ENCODE measurements at regions not wholly inside any gene's neighbourhood (a gene's known extent, or its start where the extent isn't known, plus 50 kb on each side); places are given as distances from the start of the nearest gene placed in this dataset.

- Mint-ChIP-seq H3K9me3 (ENCODE audit: insufficient read depth) (no peaks in the 10 kb centered on the region), H3K27me3 (ENCODE audit: low read depth) (no peaks in the 10 kb centered on the region), H3K36me3 (ENCODE audit: low read depth) (no peaks in the 10 kb centered on the region), H3K4me3 (no peak overlapping the region), H3K27ac (no peak overlapping the region), H3K4me1 (ENCODE audit: low read depth) (no peaks in the 10 kb centered on the region)
- CTCF ChIA-PET, result no interaction called here
- POLR2A ChIA-PET, result no interaction called here
- no peak for ATAC-seq
- no peak for DNase-seq
Observed at GRCh38 chr4:132276989-132277388, 872.1 kb upstream of the PCDH10 start.

- Mint-ChIP-seq H3K27me3 (ENCODE audit: low read depth) (no peaks in the 10 kb centered on the region), H3K36me3 (ENCODE audit: low read depth) (no peaks in the 10 kb centered on the region), H3K4me1 (ENCODE audit: low read depth) (no peaks in the 10 kb centered on the region), H3K4me3 (no peak overlapping the region), H3K27ac (no peak overlapping the region), H3K9me3 (ENCODE audit: insufficient read depth) (no peaks in the 10 kb centered on the region)
- DNase-seq (no peak), ATAC-seq (no peak)
- ChIA-PET POLR2A (no interaction called here), CTCF (no interaction called here)
Observed at GRCh38 chr4:132281733-132282132, 867.4 kb upstream of the PCDH10 start.

- no peak for ATAC-seq
- no peaks in the 10 kb centered on the region for H3K4me1 Mint-ChIP-seq (ENCODE audit: low read depth)
- no peak overlapping the region for H3K4me3 Mint-ChIP-seq
- DNase-seq, result no peak
- H3K36me3 Mint-ChIP-seq (ENCODE audit: low read depth), result no peaks in the 10 kb centered on the region
- H3K27me3 Mint-ChIP-seq (ENCODE audit: low read depth), result no peaks in the 10 kb centered on the region
- no peak overlapping the region for H3K27ac Mint-ChIP-seq
- ChIA-PET CTCF (no interaction called here), POLR2A (no interaction called here)
- H3K9me3 Mint-ChIP-seq (ENCODE audit: insufficient read depth), result no peaks in the 10 kb centered on the region
Observed at GRCh38 chr4:132284910-132285426, 864.1 kb upstream of the PCDH10 start.

GRCh38 chr4:132297346-132297745 lies 851.7 kb upstream of the PCDH10 start:
- H3K9me3 Mint-ChIP-seq (ENCODE audit: insufficient read depth), result no peaks in the 10 kb centered on the region
- CTCF ChIA-PET, result no interaction called here
- POLR2A ChIA-PET, result no interaction called here

GRCh38 chr4:132299841-132300240 lies 849.3 kb upstream of the PCDH10 start:
- POLR2A ChIA-PET, result no interaction called here
- CTCF ChIA-PET, result no interaction called here
- no peaks in the 10 kb centered on the region for H3K9me3 Mint-ChIP-seq (ENCODE audit: insufficient read depth)

More at GRCh38 chr4:132297346-132297745, 851.7 kb upstream of the PCDH10 start:
- Mint-ChIP-seq H3K4me3 (no peak overlapping the region), H3K4me1 (ENCODE audit: low read depth) (no peaks in the 10 kb centered on the region), H3K27ac (no peak overlapping the region), H3K36me3 (ENCODE audit: low read depth) (no peaks in the 10 kb centered on the region), H3K27me3 (ENCODE audit: low read depth) (no peaks in the 10 kb centered on the region)
- no peak for ATAC-seq
- DNase-seq, result no peak

GRCh38 chr4:132312521-132312920 lies 836.6 kb upstream of the PCDH10 start:
- Mint-ChIP-seq H3K4me3 (no peak overlapping the region), H3K4me1 (ENCODE audit: low read depth) (no peaks in the 10 kb centered on the region), H3K27ac (no peak overlapping the region), H3K36me3 (ENCODE audit: low read depth) (no peaks in the 10 kb centered on the region), H3K9me3 (ENCODE audit: insufficient read depth) (no peaks in the 10 kb centered on the region), H3K27me3 (ENCODE audit: low read depth) (no peaks in the 10 kb centered on the region)
- ChIA-PET POLR2A (no interaction called here), CTCF (no interaction called here)
- ATAC-seq (no peak), DNase-seq (no peak)

More at GRCh38 chr4:132299841-132300240, 849.3 kb upstream of the PCDH10 start:
- no peak for ATAC-seq
- Mint-ChIP-seq H3K27ac (no peak overlapping the region), H3K36me3 (ENCODE audit: low read depth) (no peaks in the 10 kb centered on the region), H3K4me1 (ENCODE audit: low read depth) (no peaks in the 10 kb centered on the region), H3K27me3 (ENCODE audit: low read depth) (no peaks in the 10 kb centered on the region), H3K4me3 (no peak overlapping the region)
- DNase-seq, result no peak

- ChIA-PET CTCF (no interaction called here), POLR2A (no interaction called here)
- no peak for ATAC-seq
- Mint-ChIP-seq H3K4me1 (ENCODE audit: low read depth) (no peaks in the 10 kb centered on the region), H3K4me3 (no peak overlapping the region), H3K36me3 (ENCODE audit: low read depth) (no peaks in the 10 kb centered on the region), H3K27me3 (ENCODE audit: low read depth) (no peaks in the 10 kb centered on the region), H3K27ac (no peak overlapping the region), H3K9me3 (ENCODE audit: insufficient read depth) (no peaks in the 10 kb centered on the region)
- no peak for DNase-seq
Observed at GRCh38 chr4:132313852-132314251, 835.2 kb upstream of the PCDH10 start.

GRCh38 chr4:132316738-132317137 lies 832.4 kb upstream of the PCDH10 start:
- H3K36me3 Mint-ChIP-seq (ENCODE audit: low read depth), result no peaks in the 10 kb centered on the region
- no peak for ATAC-seq

GRCh38 chr4:132317923-132318322 lies 831.2 kb upstream of the PCDH10 start:
- no peak for DNase-seq
- no peak overlapping the region for H3K4me3 Mint-ChIP-seq
- ChIA-PET POLR2A (no interaction called here), CTCF (no interaction called here)
- ATAC-seq, result no peak
- no peaks in the 10 kb centered on the region for H3K9me3 Mint-ChIP-seq (ENCODE audit: insufficient read depth)
- H3K27ac Mint-ChIP-seq, result no peak overlapping the region
- H3K27me3 Mint-ChIP-seq (ENCODE audit: low read depth), result no peaks in the 10 kb centered on the region
- no peaks in the 10 kb centered on the region for H3K36me3 Mint-ChIP-seq (ENCODE audit: low read depth)
- H3K4me1 Mint-ChIP-seq (ENCODE audit: low read depth), result no peaks in the 10 kb centered on the region

More at GRCh38 chr4:132316738-132317137, 832.4 kb upstream of the PCDH10 start:
- H3K9me3 Mint-ChIP-seq (ENCODE audit: insufficient read depth), result no peaks in the 10 kb centered on the region
- DNase-seq, result no peak
- H3K27me3 Mint-ChIP-seq (ENCODE audit: low read depth), result no peaks in the 10 kb centered on the region
- no peaks in the 10 kb centered on the region for H3K4me1 Mint-ChIP-seq (ENCODE audit: low read depth)
- POLR2A ChIA-PET, result no interaction called here
- H3K27ac Mint-ChIP-seq, result no peak overlapping the region
- no peak overlapping the region for H3K4me3 Mint-ChIP-seq
- CTCF ChIA-PET, result no interaction called here

GRCh38 chr4:132328761-132329160 lies 820.3 kb upstream of the PCDH10 start:
- ChIA-PET CTCF (no interaction called here), POLR2A (no interaction called here)
- no peaks in the 10 kb centered on the region for H3K36me3 Mint-ChIP-seq (ENCODE audit: low read depth)
- no peak for ATAC-seq
- H3K4me3 Mint-ChIP-seq, result no peak overlapping the region
- no peaks in the 10 kb centered on the region for H3K4me1 Mint-ChIP-seq (ENCODE audit: low read depth)
- H3K27me3 Mint-ChIP-seq (ENCODE audit: low read depth), result no peaks in the 10 kb centered on the region
- H3K9me3 Mint-ChIP-seq (ENCODE audit: insufficient read depth), result no peaks in the 10 kb centered on the region
- no peak overlapping the region for H3K27ac Mint-ChIP-seq
- no peak for DNase-seq

GRCh38 chr4:132330994-132331393 lies 818.1 kb upstream of the PCDH10 start:
- ChIA-PET CTCF (no interaction called here), POLR2A (no interaction called here)
- H3K4me3 Mint-ChIP-seq, result no peak overlapping the region
- H3K9me3 Mint-ChIP-seq (ENCODE audit: insufficient read depth), result no peaks in the 10 kb centered on the region
- H3K36me3 Mint-ChIP-seq (ENCODE audit: low read depth), result no peaks in the 10 kb centered on the region
- ATAC-seq (no peak), DNase-seq (no peak)
- no peaks in the 10 kb centered on the region for H3K27me3 Mint-ChIP-seq (ENCODE audit: low read depth)
- H3K27ac Mint-ChIP-seq, result no peak overlapping the region
- H3K4me1 Mint-ChIP-seq (ENCODE audit: low read depth), result no peaks in the 10 kb centered on the region

- Mint-ChIP-seq H3K9me3 (ENCODE audit: insufficient read depth) (no peaks in the 10 kb centered on the region), H3K27ac (no peak overlapping the region), H3K4me1 (ENCODE audit: low read depth) (no peaks in the 10 kb centered on the region), H3K27me3 (ENCODE audit: low read depth) (no peaks in the 10 kb centered on the region), H3K36me3 (ENCODE audit: low read depth) (no peaks in the 10 kb centered on the region), H3K4me3 (no peak overlapping the region)
- ChIA-PET POLR2A (no interaction called here), CTCF (no interaction called here)
- no peak for DNase-seq
- ATAC-seq, result no peak
Observed at GRCh38 chr4:132332932-132333723, 816.0 kb upstream of the PCDH10 start.

GRCh38 chr4:132333724-132334047 lies 815.4 kb upstream of the PCDH10 start:
- CTCF ChIA-PET, result no interaction called here
- Mint-ChIP-seq H3K27ac (no peak overlapping the region), H3K9me3 (ENCODE audit: insufficient read depth) (no peaks in the 10 kb centered on the region), H3K4me3 (no peak overlapping the region), H3K27me3 (ENCODE audit: low read depth) (no peaks in the 10 kb centered on the region), H3K36me3 (ENCODE audit: low read depth) (no peaks in the 10 kb centered on the region), H3K4me1 (ENCODE audit: low read depth) (no peaks in the 10 kb centered on the region)
- ATAC-seq (no peak), DNase-seq (no peak)
- POLR2A ChIA-PET, result no interaction called here

Data from activated CD8-positive, alpha-beta T cell treated with anti-CD3 and anti-CD28 coated beads, Interleukin-2, amount 10 ng/mL, durations not matched to agents 7 days and 5 days (primary cell).